H1 (cell line): ENCODE measurements at regions not wholly inside any gene's neighbourhood (a gene's known extent, or its start where the extent isn't known, plus 50 kb on each side); places are given as distances from the start of the nearest gene placed in this dataset.
A peak's percentile ranks its signal among the peaks of the same experiment; 100 is the strongest.

ENCODE experiments used
- CTCF ChIA-PET: fragments of 300-600 bp; sonication (Branson Sonifier 250); formaldehyde crosslinking; loops from one replicate; lab custom pipeline; 2021; ENCODE audit not compliant: partially characterized antibody; lab: Charles Lee
- POLR2A ChIA-PET: fragments of 300-600 bp; sonication (Branson Sonifier 250); formaldehyde crosslinking; loops from one replicate; lab custom pipeline; 2021; ENCODE audit warnings: inconsistent platforms; ENCODE audit not compliant: partially characterized antibody; lab: Charles Lee
- DNase-seq, 2 experiments: peaks; one replicate each; pipeline versions ENCODE4 v3.0.0 to v3.0.0-alpha.2; 2010 to 2022; ENCODE audit warnings: low spot score in 2 of 2, low read depth in 1 of 2, mixed read lengths in 1 of 2
- FAIRE-seq: peaks from 2 replicates; lab custom pipeline; 2011; peaks lifted over from hg19 to GRCh38; lab: Jason Lieb, UNC
- H2AFZ ChIP-seq: 2 replicates; pipeline ENCODE4 v1.8.1; 2012; ENCODE audit warnings: low read length, inconsistent platforms
- H2AK5ac ChIP-seq: 2 replicates; pipeline ENCODE4 v1.6.1; 2013; ENCODE audit warnings: low read depth, low read length
- H2BK120ac ChIP-seq: replicated peaks from 2 replicates; pipeline ENCODE3; 2013; ENCODE audit warnings: low read depth, low read length, inconsistent platforms
- H2BK12ac ChIP-seq: 2 replicates; pipeline ENCODE4 v1.6.1; 2013; ENCODE audit warnings: low read depth, low read length
- H2BK15ac ChIP-seq: 2 replicates; pipeline ENCODE4 v1.6.1; 2013; ENCODE audit warnings: low read length
- H2BK20ac ChIP-seq: 2 replicates; pipeline ENCODE4 v1.6.1; 2013; ENCODE audit warnings: low read length
- H2BK5ac ChIP-seq: 2 replicates; pipeline ENCODE4 v1.6.1; 2013; ENCODE audit warnings: low read depth, low read length
- H3K14ac ChIP-seq: 2 replicates; pipeline ENCODE4 v1.6.1; 2013; ENCODE audit warnings: inconsistent platforms; ENCODE audit not compliant: insufficient read length
- H3K18ac ChIP-seq: 2 replicates; pipeline ENCODE4 v1.6.1; 2013; ENCODE audit warnings: low read length; ENCODE audit errors: extremely low read depth
- H3K23ac ChIP-seq: 2 replicates; pipeline ENCODE4 v1.6.1; 2013; ENCODE audit warnings: inconsistent platforms; ENCODE audit not compliant: insufficient read length
- H3K23me2 ChIP-seq: 2 replicates; pipeline ENCODE4 v1.6.1; 2013; ENCODE audit warnings: low read depth, low read length
- H3K27ac ChIP-seq: 2 replicates; pipeline ENCODE4 v1.6.1; 2011; ENCODE audit warnings: low read depth, low read length, inconsistent platforms
- H3K27me3 ChIP-seq, 4 experiments: replicated peaks in 1 of 4; 1 replicate in 1 of 4; 2 replicates in 3 of 4; pipeline versions ENCODE4 v1.6.1 to v1.8.1; 2011 to 2013; ENCODE audit warnings: low read length in 3 of 4, mild to moderate bottlenecking in 3 of 4, inconsistent platforms in 2 of 4, mixed read lengths in 2 of 4, moderate library complexity in 1 of 4; ENCODE audit not compliant: control insufficient read depth in 3 of 4, insufficient read depth in 3 of 4; ENCODE audit errors: extremely low read depth in 1 of 4
- H3K36me3 ChIP-seq, 4 experiments: 2 replicates each; pipeline versions ENCODE4 v1.6.1 to v1.8.1; 2011 to 2013; ENCODE audit warnings: mild to moderate bottlenecking in 4 of 4, low read length in 3 of 4, moderate library complexity in 2 of 4, control low read depth in 1 of 4, inconsistent platforms in 1 of 4; ENCODE audit not compliant: insufficient read depth in 4 of 4, control insufficient read depth in 2 of 4
- H3K4ac ChIP-seq: replicated peaks from 2 replicates; pipeline ENCODE3; 2013; ENCODE audit warnings: low read length, low read depth, mixed read lengths, inconsistent platforms; ENCODE audit not compliant: insufficient read length
- H3K4me1 ChIP-seq, 4 experiments: replicated peaks in 1 of 4; 1 replicate in 1 of 4; 2 replicates in 3 of 4; pipeline versions ENCODE4 v1.6.1 to v1.8.1; 2011 to 2013; ENCODE audit warnings: low read length in 3 of 4, inconsistent platforms in 2 of 4, mixed read lengths in 1 of 4; ENCODE audit not compliant: insufficient read depth in 4 of 4, control insufficient read depth in 3 of 4
- H3K4me2 ChIP-seq, 2 experiments: 2 replicates each; pipeline versions ENCODE4 v1.6.1 to v1.8.1; 2011 to 2013; ENCODE audit warnings: low read depth in 2 of 2, low read length in 2 of 2, control low read depth in 1 of 2, inconsistent platforms in 1 of 2, mild to moderate bottlenecking in 1 of 2; ENCODE audit not compliant: insufficient read depth in 1 of 2
- H3K4me3 ChIP-seq, 4 experiments: fragments of 200-600, 300-600 bp in 1 of 4; sonication (generic), shearing (Covaris generic), sonication (Bioruptor Twin) in 1 of 4; 2 replicates each; pipeline versions ENCODE4 v1.5.1 to v1.8.1; 2011 to 2016; ENCODE audit warnings: low read length in 4 of 4, low read depth in 3 of 4, control low read depth in 2 of 4, inconsistent platforms in 2 of 4, mild to moderate bottlenecking in 2 of 4, mixed read lengths in 1 of 4, moderate library complexity in 1 of 4; ENCODE audit not compliant: insufficient read depth in 2 of 4; ENCODE audit errors: extremely low read depth in 1 of 4
- H3K56ac ChIP-seq: replicated peaks from 2 replicates; pipeline ENCODE3; 2013; ENCODE audit warnings: low read depth, mild to moderate bottlenecking, mixed read lengths, low read length, inconsistent platforms; ENCODE audit not compliant: insufficient read length
- H3K79me1 ChIP-seq: 2 replicates; pipeline ENCODE4 v1.6.1; 2013; ENCODE audit warnings: low read depth, low read length, control low read depth
- H3K79me2 ChIP-seq, 2 experiments: 2 replicates each; pipeline versions ENCODE4 v1.6.1 to v1.8.1; 2012 to 2013; ENCODE audit warnings: low read length in 2 of 2, mild to moderate bottlenecking in 2 of 2, inconsistent platforms in 1 of 2; ENCODE audit not compliant: insufficient read depth in 2 of 2, control insufficient read depth in 1 of 2
- H3K9ac ChIP-seq, 4 experiments: replicated peaks in 1 of 4; 1 replicate in 1 of 4; 2 replicates in 3 of 4; pipeline versions ENCODE4 v1.6.1 to v1.8.1; 2011 to 2013; ENCODE audit warnings: low read depth in 3 of 4, low read length in 3 of 4, control low read depth in 2 of 4, mild to moderate bottlenecking in 2 of 4, moderate library complexity in 2 of 4, inconsistent platforms in 1 of 4; ENCODE audit errors: extremely low read depth in 1 of 4
- H3K9me3 ChIP-seq, 2 experiments: 2 replicates each; pipeline versions ENCODE4 v1.6.1 to v1.8.1; 2012 to 2013; ENCODE audit warnings: mild to moderate bottlenecking in 2 of 2, moderate library complexity in 2 of 2, control low read depth in 1 of 2, inconsistent platforms in 1 of 2, low read depth in 1 of 2, low read length in 1 of 2, mixed read lengths in 1 of 2; ENCODE audit not compliant: insufficient read depth in 2 of 2
- H4K20me1 ChIP-seq, 2 experiments: replicated peaks in 1 of 2; 2 replicates each; pipeline versions ENCODE3 to v1.8.1; 2011 to 2013; ENCODE audit warnings: inconsistent platforms in 2 of 2, low read length in 2 of 2, mild to moderate bottlenecking in 1 of 2; ENCODE audit not compliant: insufficient read depth in 2 of 2, control insufficient read depth in 1 of 2
- H4K5ac ChIP-seq: 2 replicates; pipeline ENCODE4 v1.6.1; 2013; ENCODE audit warnings: low read length, low read depth, mixed read lengths, inconsistent platforms; ENCODE audit not compliant: insufficient read length
- H4K8ac ChIP-seq: 2 replicates; pipeline ENCODE4 v1.8.0; 2013; ENCODE audit warnings: mild to moderate bottlenecking, moderate library complexity, low read length, inconsistent platforms; ENCODE audit not compliant: insufficient read depth; ENCODE audit errors: extremely low read depth
- H4K91ac ChIP-seq: replicated peaks from 2 replicates; pipeline ENCODE3; 2013; ENCODE audit warnings: low read length, mixed read lengths, inconsistent platforms; ENCODE audit not compliant: insufficient read length
- CREB1 ChIP-seq: IDR thresholded peaks from 2 replicates; pipeline ENCODE4 v1.6.1; 2012; ENCODE audit warnings: inconsistent platforms
- CTBP2 ChIP-seq: IDR thresholded peaks from 2 replicates; pipeline ENCODE4 v1.7.0; 2011; ENCODE audit warnings: borderline replicate concordance, mild to moderate bottlenecking, moderate library complexity, mixed read lengths, low read length; ENCODE audit not compliant: insufficient read depth, insufficient read length
- EGR1 ChIP-seq: IDR thresholded peaks from 2 replicates; pipeline ENCODE4 v1.6.1; 2011; ENCODE audit warnings: low read depth, low read length, borderline replicate concordance
- POLR2A ChIP-seq, 2 experiments: IDR thresholded peaks; 1 replicate in 1 of 2; 2 replicates in 1 of 2; pipeline ENCODE4 v1.6.1; 2011; ENCODE audit warnings: low read depth in 2 of 2, low read length in 2 of 2, mild to moderate bottlenecking in 2 of 2; ENCODE audit errors: control extremely low read depth in 1 of 2
- SAP30 ChIP-seq: fragments of 300-600 bp; sonication (generic); IDR thresholded peaks from 2 replicates; pipeline ENCODE4 v1.7.1; 2012; ENCODE audit warnings: low read length, moderate library complexity, mild to moderate bottlenecking, inconsistent platforms; ENCODE audit not compliant: insufficient read depth, insufficient replicate concordance
- SP1 ChIP-seq: IDR thresholded peaks from 2 replicates; pipeline ENCODE4 v1.6.1; 2011; ENCODE audit warnings: low read depth, low read length
- SRF ChIP-seq: IDR thresholded peaks from 2 replicates; pipeline ENCODE4 v1.6.1; 2011; ENCODE audit warnings: mild to moderate bottlenecking, low read depth, low read length, moderate library complexity
- WGBS, 2 experiments: shearing (Covaris generic) in 1 of 2; methylation state at CpG; one replicate each; pipeline versions ENCODE4 v1.1.6 to v1.1.7; 2013 to 2015; ENCODE audit warnings: low lambda C conversion rate in 2 of 2, mixed read lengths in 2 of 2, inconsistent platforms in 1 of 2, low coverage in 1 of 2, missing lambda C conversion rate in 1 of 2; ENCODE audit not compliant: insufficient replicate concordance in 2 of 2, insufficient coverage in 1 of 2, insufficient read length in 1 of 2; ENCODE audit errors: extremely low coverage in 1 of 2, missing lambda C conversion rate in 1 of 2; 5-methylcytosine and 5-hydroxymethylcytosine counted together

DNA sequence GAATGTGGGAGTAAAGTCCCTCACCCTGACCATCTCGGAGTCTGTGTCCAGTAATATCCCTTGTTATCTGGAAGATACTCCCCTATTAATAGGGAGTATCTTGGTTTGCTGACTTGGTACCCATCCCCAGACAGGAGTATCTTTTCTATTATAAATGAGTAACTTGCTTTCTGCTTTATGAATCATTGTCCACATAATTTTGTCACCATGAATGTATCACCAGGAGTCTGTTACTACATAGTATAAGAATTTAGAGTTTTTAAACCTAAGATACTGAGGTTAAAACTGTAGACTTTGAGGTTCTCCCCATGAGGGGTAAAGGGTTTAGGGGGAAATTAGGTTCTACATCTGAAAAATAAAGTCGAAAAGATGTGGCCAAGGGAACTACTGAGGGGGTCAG is 175.6 kb downstream of the FCRL5 start:
- no peak overlapping the region for H3K4ac ChIP-seq
- no peak overlapping the region for H2AFZ ChIP-seq
- H3K27me3 ChIP-seq = no peaks in the 10 kb centered on the region
- no peak overlapping the region for H4K5ac ChIP-seq
- H2BK120ac ChIP-seq = no peak overlapping the region
- H3K56ac ChIP-seq = no peak overlapping the region
- H3K4me2 ChIP-seq = no peak overlapping the region
- no peak overlapping the region for H2AK5ac ChIP-seq
- no peak overlapping the region for H2BK5ac ChIP-seq
- POLR2A ChIA-PET = interaction anchor here (1.2 kb wide), 1 partner anchor 14 kb away, joined by 3 read pairs; no protein-coding TSS in a partner anchor
- H4K8ac ChIP-seq = no peak overlapping the region
- TF ChIP-seq CTBP2 (no peak), EGR1 (no peak), POLR2A (IDR thresholded peaks at IDR 0.05; ENCODE audit: control extremely low read depth in 1 of 2, low read depth in 2 of 2, low read length in 2 of 2) (no peak), CREB1 (no peak), SRF (no peak), SP1 (no peak), SAP30 (no peak)
- FAIRE-seq (no peak), DNase-seq (no peak)
- H3K4me3 ChIP-seq = no peak overlapping the region
- 0 out of 2 replicates have a peak overlapping the region, but pooled peaks have one; percentile 72 for H2BK20ac ChIP-seq
- no peaks in the 10 kb centered on the region for H3K23me2 ChIP-seq
- no peak overlapping the region for H3K18ac ChIP-seq
- no peak overlapping the region for H3K23ac ChIP-seq
- no peaks in the 10 kb centered on the region for H3K79me2 ChIP-seq
- CTCF ChIA-PET = interaction anchor here (0.6 to 5.7 kb wide), 11 partner anchors 9 to 181 kb away, joined by 3 to 41 read pairs (median 5); no protein-coding TSS in a partner anchor
- H4K91ac ChIP-seq = no peak overlapping the region
- H2BK15ac ChIP-seq = no peak overlapping the region
- no peaks in the 10 kb centered on the region for H4K20me1 ChIP-seq
- H3K4me1 ChIP-seq = no peaks in the 10 kb centered on the region
- H3K79me1 ChIP-seq = no peaks in the 10 kb centered on the region
- H3K9me3 ChIP-seq = no peaks in the 10 kb centered on the region
- no peak overlapping the region for H3K9ac ChIP-seq
- no peaks in the 10 kb centered on the region for H3K36me3 ChIP-seq
- H3K27ac ChIP-seq = no peak overlapping the region
- H3K14ac ChIP-seq = no peak overlapping the region
- 92% methylated on average over 2 of the region's 2 CpGs; no CpG with 5 or more reads in 1 of the 2 experiments for WGBS, 2 experiments
- no peak overlapping the region for H2BK12ac ChIP-seq
